A673 (cell line): ENCODE measurements at regions not wholly inside any gene's neighbourhood (a gene's known extent, or its start where the extent isn't known, plus 50 kb on each side); places are given as distances from the start of the nearest gene placed in this dataset.

Source experiments
- EZH2 ChIP-seq: fragments of 200-600 bp; sonication (generic); IDR thresholded peaks from 2 replicates; pipeline ENCODE4 v1.6.1; 2017; ENCODE audit warnings: borderline replicate concordance, low read depth, mild to moderate bottlenecking, mixed read lengths, antibody characterized with exemption, low read length; ENCODE audit not compliant: poor library complexity, severe bottlenecking
- TF ChIP-seq, protein P1 (sequence below): fragments of 300-800, 200-600 bp; sonication (generic); conservative IDR thresholded peaks from 2 replicates; pipeline ENCODE4 v1.5.1; 2017; ENCODE audit warnings: low read depth, mild to moderate bottlenecking, antibody characterized with exemption, low read length, moderate library complexity, mixed read lengths

DNA sequence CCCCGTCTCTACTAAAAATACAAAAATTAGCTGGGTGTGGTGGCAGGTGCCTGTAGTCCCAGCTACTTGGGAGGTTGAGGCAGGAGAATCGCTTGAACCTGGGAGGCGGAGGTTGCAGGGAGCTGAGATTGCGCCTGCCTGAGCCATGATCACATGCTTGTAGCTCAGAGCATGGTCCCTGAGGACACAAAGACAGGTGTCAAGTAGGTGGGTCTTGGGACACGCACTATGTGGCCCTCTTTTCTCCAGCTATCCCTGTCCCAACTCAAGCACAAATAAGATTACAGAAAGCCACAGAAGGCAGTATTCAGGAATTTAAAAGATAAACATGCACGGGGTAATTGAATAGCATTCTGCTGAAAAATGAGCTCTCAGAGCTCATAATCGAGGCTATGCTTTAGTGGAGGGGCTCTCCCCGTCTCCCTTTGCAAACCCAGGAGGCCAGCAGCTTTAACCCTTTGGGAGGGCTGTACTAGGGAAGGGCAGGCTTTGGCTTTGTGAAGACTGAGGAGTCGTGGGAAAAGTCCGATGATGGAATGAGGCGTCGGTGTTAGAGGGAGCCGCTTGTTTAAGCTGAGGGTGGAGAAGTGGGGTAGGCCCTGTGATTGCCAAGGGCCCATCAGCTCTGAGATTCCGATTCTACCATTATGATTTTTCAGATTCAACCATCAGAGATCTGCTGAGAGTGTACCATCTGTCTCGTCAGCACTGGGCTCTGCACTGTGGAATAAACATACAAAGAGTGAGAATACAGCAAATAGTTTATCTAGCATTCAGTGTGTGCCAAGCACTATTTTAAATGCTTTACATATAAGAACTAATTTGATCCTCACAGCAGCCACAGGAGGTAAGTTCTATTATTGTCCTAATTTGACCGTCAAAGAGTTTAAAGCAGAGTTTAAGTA lies 59.7 kb upstream of the CD34 start:
- TF ChIP-seq, protein P1, sequence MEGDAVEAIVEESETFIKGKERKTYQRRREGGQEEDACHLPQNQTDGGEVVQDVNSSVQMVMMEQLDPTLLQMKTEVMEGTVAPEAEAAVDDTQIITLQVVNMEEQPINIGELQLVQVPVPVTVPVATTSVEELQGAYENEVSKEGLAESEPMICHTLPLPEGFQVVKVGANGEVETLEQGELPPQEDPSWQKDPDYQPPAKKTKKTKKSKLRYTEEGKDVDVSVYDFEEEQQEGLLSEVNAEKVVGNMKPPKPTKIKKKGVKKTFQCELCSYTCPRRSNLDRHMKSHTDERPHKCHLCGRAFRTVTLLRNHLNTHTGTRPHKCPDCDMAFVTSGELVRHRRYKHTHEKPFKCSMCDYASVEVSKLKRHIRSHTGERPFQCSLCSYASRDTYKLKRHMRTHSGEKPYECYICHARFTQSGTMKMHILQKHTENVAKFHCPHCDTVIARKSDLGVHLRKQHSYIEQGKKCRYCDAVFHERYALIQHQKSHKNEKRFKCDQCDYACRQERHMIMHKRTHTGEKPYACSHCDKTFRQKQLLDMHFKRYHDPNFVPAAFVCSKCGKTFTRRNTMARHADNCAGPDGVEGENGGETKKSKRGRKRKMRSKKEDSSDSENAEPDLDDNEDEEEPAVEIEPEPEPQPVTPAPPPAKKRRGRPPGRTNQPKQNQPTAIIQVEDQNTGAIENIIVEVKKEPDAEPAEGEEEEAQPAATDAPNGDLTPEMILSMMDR: no peak
- no peak for TF ChIP-seq EZH2
